NCI-H146 (cell line): ENCODE measurements at regions not wholly inside any gene's neighbourhood (a gene's known extent, or its start where the extent isn't known, plus 50 kb on each side); places are given as distances from the start of the nearest gene placed in this dataset.
"Not testable (repeated sequence)": the region's sequence is repeated elsewhere in the genome, so short reads cannot be mapped to it uniquely, and the experiment has no call there.

Experiments
- DNase-seq: peaks from one replicate; lab custom pipeline; 2025; lab: John Stamatoyannopoulos, UW

DNA sequence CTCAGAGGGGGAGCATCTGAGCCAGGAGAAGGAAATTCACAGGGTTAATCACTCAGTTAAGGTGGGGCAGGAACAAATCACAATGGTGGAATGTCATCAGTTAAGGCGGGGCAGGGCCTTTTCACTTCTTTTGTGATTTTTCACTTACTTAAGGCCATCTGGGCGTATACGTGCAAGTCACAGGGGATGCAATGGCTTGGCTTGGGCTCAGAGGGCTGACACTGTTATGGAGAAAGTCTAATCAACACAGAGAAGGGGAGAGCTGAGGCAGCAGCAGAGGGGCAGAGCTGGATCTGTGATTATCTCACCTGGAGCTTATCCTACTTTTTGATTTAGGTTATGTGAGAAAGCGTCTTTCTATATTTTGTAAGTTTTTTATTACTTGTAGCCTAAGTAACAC, 350.1 kb downstream of the NSUN3 start:
- not testable (repeated sequence) for DNase-seq

DNA sequence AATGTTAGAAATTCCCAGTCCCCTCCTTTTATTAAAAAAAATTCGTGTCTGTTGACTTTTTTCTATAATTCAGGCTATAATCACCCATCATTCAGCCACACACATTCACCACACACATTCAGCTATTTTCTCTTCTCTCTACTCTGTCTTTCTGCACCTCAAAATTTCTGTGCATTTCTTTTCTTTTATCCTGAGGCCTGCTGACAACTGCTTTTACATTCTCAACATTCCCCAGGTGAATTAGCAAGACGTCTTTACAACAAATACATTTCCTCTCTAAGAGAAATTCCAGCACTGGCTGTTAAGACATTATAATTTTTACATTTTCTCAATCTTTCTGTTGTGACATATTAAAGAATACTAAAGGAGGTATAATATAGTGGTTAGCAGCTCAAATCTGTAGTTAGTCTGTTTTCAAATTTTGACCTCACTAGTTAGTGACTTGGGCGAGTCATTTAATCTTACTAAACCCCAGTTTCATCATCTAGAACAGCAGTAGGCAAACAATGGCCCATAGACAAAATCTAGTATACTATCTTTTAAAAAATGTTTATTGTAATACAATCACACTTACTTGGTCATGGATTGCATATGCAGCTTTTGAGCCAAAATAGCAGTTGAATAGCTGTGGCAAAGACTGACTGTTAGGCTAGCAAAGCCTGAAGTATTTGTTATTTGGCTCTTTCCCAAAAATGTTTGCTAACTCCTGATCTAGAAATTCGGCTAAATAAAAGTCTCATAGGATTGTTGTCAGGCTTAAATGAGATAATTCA, 350.7 kb downstream of the NSUN3 start:
- DNase-seq = no peak

DNA sequence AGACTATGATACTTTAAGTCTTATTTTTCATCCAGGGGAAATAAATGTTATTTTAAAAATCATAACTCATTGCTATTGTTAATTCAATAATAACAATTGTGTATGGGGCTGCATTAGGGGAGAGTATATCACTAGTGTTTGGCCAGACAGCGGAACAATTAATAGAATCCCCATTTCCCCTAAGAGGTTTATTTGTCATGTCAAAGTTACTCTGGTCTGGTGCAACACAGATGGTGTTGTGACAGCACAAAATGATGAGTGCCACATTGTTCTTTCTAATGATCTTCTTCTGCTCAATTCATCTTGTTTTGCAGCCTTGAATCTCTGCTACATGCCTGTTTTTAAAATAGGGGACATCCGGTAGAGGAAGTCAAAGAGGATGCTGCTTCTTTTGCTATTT, 351.6 kb downstream of the NSUN3 start:
- DNase-seq = no peak

DNA sequence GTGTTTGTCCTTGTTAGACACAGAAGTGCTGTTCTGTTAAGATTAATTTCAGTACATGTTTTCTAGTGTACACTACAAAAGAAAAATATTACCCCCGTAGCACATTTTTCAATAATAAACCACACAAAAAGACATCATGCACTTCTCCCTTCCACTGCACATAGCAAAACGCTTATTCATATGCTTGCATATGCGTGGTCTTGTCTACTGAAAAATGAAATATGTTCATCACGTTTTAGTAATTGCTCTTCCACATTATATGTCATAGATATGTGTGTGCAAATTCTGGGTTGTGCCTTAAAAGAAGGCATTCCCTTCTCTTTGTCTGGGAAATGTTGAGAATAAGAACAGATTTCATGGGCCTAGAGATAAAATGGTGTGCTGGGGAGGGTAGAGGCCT, 353.9 kb downstream of the NSUN3 start:
- DNase-seq = no peak

DNA sequence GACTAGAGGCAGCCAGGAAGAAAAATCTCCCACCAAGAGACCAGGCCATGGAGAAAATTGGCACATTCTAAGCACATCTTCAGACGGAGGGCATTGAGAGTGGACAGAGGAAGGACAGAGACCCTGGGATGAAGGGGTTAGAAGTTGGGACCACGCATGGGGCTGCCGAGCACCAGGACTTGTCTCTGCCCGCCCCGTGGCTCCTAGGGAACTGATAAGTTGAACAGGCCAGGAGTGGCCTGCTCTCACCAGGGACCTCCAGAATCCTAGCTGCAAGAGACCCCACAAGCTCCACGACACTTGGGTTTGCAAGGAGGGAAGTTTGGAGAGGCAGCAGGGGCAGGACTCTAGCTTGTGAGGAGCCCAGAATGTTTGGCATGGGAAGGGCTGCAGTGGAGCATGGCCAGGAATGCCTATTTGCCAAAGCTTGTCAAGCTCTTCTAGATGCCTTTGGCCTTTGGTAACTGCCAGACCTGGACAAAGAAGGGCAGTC, 355.1 kb downstream of the NSUN3 start:
- no peak for DNase-seq

DNA sequence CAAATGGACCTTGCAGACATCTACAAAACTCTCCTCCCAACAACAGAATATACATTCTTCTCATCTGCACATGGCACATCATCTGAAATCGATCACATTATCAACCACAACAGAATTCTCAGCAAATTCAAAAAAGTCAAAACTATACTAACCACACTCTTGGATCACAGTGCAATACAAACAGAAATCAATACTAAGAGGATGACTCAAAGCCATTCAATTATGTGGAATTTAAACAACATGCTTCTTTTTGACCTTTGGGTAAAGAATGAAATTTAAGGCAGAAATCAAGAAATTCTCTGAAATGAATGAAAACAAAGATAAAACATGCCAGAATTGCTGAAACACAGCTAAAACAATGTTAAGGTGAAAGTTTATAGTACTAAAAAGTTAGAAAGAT, 358.1 kb downstream of the NSUN3 start:
- DNase-seq = no peak

DNA sequence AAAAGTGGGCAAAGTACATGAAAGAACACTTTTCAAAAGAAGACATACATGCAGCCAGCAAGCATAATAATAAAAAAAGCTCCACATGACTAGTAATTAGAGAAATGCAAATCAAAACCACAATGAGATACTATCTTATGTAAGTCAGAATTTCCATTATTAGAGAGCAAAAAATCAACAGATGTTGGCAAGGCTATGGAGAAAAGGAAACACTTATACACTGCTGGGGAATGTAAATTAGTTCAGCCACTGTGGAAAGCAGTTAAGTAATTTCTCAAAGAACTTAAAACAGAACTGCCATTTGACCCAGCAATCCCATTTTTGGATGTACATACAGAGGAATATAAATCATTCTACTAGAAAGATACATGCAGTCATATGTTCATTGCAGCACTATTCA, 360.7 kb downstream of the NSUN3 start:
- no peak for DNase-seq

DNA sequence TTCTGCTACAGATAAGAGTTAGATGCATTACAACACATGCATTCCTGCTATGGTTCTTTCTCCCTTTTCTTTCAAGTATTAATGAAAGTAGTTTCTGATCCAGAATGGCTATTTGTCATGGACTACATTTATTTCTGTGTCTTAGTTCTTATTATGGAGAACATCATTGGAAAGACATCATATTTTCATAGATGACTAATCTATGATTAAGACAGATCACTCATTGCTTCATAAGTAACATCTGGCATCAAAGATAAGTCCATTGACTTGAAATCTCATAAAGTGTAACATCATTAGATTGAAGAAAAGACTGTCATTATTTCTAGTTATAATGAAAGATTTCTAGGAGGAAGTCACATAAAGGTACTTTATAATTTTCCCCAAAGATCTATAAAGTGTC, 366.7 kb downstream of the NSUN3 start:
- DNase-seq = no peak

DNA sequence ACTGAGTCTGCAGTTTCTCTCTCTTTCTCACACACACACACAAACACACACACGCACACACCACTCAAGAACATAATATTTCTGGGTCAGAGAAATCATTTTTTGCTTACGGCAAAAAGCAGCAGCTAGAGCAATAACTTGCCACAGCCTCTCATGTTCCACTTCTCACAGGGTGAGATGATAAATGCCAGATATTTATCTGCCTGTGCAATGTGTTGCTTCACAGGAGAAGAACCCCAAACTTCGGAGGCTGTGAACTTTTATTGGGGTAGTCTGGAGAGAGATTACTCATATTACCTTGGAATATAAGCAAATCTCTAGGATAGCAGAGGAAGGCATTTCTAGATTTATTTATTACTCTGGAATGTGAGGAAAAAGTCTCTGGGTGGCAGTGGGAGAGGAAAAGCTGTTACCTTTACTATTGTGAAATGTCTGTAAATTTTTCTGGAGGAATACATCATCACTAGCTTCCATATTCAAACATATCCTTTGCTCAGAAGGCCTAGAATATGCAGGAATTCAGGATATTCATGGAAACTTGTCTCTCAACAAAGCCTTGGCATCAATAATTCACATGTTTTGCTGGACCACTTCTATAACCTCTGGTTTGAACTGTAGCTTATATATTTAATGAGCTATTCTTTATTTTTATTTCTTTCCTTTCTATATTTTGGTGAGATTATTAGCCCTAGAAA, 369.2 kb downstream of the NSUN3 start:
- DNase-seq = no peak

DNA sequence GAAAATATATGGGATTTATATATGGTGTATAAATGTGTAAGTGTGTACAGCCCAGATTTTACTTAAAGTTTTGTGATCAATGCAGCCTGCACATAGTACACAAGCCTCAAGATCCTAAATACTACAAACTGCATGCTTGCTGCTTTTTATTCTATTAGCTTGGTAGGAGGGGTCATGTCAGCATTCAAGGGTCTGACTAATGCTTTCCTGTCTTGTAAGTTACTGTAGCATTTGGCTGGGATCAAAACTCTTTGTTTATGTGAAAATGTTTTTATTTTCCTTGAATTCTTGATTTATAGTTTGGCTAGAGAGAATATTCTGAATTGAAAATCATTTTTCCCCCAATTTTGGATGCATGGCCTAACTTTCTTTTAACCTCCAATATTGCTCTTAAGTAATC, 370.9 kb downstream of the NSUN3 start:
- DNase-seq = no peak

DNA sequence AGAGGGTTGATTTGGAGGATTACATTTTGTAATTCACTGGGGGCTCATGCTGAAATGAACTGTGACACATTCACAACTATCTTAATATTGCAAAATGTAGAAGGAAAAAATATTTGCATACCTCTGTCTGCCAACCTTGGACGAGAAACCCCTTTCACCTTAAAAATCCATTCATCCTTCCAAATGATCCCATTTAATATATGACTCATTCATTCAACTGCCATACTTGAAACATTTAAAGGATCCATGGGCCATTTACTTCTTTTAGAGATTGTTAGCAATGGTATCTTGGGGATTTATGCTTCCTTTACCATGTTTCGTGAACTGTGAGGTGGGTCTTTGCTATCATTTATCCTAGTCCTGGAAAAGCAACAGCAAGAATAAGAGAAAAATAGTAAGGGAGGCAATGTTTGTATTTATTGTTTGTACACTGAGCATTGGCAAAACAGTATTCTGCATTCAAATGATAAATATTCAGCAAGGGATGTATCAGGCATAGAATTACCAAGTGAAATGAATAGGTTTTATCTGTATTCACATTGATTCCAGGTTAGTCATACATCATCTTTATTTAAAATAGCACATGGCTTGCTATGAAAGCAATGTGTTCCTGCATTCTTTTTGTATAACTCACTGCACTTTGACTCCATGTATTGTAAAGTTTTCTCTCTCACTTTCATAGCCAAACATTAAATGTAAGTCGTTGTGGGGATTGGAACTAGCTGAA, 378.1 kb downstream of the NSUN3 start:
- no peak for DNase-seq

DNA sequence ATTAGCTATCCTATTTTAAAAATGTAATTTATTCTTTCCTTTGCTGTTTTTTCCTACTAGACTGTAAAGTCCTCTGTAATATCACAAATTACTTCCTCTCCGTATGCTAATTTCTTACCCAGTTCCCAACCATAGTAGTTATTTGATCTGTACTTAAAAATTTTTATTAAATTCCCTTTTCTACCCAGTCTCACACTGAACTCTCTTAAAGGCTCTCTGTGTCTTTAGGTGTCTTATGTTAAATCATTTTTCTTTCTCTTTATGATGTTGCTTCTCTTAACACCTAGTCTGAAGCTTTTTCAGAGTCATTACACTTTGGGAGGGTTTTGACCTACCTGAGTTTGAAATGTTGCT, 378.6 kb downstream of the NSUN3 start:
- no peak for DNase-seq

DNA sequence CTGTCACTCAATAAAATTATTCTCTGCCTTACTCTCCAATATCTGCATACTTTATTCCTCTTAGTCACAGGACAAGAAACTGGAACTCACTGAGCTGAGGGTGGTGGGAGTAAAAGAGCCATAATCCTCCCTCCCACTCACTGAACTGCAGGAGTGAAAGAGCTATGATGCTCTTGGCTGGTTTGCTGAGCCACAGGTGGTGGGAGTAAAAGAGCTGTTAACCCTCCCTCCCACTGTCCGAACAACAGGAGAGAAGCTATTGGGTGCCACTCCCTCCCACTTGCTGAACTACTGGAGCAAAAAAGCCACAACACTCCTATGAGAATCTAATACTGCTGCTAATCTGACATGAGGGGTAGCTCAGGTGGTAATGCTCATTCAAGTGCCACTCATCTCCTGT, 391.0 kb downstream of the NSUN3 start:
- no peak for DNase-seq

DNA sequence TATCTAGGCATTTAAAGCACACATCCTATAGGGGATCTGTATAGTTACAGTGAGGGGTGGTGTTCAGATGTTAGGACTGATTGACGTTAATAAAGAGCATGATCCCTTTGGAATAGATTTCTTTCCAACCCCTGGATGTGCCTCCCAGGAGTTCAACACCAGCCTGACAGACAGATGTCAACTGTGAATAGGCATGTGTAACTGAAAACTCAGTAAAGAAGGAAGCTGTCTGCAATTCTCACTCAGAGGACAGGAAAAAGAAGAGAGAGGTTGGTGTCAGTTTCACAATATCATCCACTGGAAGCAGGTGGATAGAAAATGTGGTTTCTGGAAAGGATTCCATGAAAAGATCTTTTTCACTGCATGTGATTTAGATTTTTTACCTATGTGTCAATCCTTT, 396.3 kb downstream of the NSUN3 start:
- no peak for DNase-seq

DNA sequence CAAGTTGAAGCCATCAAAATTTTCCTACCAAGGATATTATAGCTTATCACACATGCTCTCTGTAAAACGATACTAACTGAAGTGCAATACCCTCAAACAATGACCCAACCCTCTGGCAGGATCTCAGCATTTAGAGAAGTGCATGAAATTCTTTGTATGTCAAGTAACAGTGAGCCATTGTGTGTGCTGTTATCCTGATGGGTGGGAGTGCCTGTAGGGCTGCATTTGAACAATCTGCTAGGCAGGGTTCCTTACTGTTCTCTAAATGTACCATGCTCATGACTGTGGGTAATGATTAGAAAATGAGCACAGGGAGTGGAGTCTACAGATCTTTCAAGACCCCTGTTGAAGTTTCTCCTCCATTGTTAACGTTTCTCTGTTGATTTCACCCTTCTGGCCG, 398.1 kb downstream of the NSUN3 start:
- DNase-seq = no peak

DNA sequence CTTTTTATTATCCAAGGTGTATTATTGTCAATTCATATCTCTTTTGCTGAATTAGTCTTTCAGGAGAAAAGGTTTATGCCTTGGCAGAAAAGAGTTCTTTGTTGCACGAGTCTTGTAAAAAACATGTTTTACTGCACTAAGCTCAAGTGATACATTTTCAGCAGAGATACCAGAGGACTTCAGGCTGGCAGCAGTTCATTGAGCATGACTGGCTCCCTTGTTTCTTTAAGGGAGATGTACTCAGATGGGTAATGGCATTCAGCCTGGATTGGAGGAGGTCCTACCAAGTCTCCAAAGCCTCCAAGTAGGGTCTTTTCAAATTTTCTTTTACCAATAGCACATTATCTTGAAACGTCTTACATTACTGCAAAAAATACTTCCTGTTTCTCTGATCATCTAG, 400.1 kb downstream of the NSUN3 start:
- DNase-seq = no peak

DNA sequence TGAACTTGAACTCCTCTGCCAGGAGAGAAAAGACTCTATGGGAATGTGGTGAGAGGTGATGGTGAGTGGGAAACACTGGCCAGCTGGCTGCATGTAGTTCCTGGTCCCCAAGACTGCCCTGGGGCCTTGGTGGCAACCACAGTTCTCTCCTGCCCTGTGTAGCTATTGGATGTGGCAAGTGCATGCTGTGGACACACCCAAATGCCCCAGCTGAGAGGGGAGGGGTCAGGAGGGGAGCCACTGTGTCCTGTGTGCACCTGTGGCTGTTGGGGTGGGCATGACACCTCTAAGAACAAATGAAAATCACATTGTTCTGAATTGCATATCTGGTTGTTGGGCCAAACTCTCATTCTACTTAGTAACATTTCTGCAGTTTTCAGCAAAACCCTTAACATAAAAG, 409.6 kb downstream of the NSUN3 start:
- no peak for DNase-seq

DNA sequence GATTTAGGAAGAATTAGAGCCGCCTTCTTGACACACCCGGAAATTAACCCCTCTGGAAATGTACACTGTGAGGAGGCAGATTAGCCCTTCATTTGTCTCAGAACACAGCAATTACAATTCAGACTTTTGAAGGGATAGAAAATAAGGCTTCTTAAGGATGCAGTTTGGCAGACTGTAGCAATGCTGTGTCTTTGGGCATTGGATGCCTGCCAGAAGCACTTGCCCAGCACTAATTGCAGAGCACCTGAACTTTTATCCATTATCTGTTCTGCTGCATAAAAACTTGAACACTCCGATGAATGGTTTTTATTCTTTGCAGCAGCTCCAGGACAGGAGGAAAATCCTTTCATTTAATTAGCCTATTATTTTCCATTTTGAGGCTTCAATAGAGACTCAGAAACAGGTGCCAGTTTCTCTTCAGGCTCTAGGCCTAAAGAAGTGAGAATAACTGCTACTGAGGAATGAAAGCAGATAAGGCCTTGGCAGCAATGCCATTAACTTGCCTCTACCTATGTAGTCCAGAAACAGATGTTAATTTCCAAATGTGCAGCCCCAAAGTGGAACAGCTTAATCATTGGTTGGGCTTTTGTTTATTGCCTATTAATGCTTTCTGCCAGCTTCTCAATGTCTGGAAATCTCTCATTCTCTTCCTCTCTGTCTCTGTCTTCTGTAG, 418.5 kb downstream of the NSUN3 start:
- DNase-seq = no peak

DNA sequence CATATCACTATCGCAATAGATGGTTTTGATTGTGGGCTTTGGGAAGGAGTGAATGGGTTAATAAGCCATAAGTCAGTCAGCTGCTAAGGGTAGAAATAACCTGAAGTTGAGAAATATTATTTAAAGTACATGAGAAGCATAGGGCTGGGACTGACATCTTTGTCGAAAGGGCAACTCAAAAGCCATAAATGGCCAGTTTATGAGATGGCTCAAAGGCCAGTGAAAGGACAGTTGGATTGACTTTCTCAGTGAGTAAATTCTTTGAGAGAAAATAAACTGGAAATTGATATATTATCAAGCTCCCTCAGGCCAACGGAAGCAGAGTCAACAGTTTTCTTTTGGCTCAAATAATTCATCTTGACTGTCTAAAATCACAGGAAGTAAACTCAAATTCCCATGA, 419.8 kb downstream of the NSUN3 start:
- no peak for DNase-seq

DNA sequence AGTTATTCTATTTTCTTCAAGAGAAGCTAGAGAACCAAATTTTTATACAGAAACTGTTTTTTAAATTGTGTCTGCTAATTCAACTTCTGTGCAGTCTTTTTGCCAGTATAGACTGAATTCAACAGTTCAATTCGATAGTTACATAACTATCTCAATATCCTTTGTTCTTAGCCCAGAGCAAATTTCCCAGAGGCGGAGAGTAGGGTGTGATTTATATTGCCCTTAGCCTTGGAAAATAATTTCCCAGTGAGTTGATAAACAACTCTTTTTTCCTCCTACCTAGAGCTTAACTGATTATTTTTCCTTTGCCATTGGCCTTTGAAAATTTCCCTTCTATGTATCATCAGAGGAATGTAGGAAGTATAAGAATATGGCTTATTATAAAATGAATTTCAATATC, 420.5 kb downstream of the NSUN3 start:
- DNase-seq = no peak

DNA sequence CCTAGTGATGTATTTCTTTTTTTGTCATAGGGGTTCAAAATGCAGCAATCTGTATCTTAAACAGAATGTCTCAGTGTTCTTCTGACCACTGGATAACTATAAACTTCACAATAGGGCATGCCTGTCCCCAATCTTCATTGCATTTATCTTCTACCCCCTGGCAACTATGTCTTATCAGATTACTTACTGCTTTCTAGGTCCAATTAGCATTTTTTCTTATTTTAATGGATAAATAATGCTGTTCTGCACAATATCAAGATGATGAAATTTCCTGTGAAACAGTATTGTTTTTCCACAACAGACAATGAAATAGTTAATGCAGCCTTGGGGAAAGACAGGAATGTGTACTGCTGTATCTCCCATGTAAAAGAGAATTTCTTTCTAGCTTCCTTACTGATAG, 432.1 kb downstream of the NSUN3 start:
- DNase-seq = no peak

DNA sequence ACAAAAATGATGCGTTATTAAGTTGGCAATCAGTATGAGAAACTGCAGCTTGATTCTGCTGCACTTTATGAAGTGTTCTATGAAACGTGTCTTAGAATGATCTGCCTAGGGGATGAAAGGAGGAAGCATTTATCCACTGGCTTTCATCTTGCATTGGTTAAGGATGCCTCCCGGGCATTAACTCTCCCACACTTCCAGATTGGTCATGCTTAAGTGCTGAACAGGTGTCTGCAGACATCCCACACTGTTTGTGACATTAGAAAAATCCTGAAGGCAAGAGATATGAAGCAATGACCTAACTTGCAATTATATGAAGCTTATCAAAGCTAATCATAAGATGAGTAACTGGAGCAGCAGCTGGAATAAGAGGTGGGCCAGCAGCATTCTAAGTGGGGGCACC, 437.3 kb downstream of the NSUN3 start:
- DNase-seq = no peak

DNA sequence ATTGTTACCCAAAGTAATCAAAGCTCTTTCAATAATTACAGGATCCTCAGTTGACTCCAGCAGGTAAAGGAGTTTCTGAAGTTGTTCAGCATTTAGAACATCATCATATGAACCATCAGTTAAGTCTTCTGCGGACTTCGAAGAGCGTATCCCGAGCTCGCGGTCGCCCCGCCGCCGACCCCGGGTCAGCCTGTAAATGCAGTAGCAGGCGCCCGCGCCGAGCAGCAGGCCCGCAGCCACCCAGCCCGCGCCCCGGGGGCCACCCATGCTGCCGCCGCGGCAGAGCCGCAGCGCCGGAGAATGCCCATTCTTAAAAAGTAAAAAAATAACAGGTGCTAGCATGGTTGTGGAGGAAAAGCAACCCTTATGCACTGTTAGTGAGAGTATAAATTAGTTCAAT, 444.5 kb downstream of the NSUN3 start:
- not testable (repeated sequence) for DNase-seq
